HFFc6 (cell line): ENCODE measurements at regions not wholly inside any gene's neighbourhood (a gene's known extent, or its start where the extent isn't known, plus 50 kb on each side); places are given as distances from the start of the nearest gene placed in this dataset.

Experiments
- DNase-seq: peaks from one replicate; pipeline ENCODE4 v3.0.0-alpha.2; 2018
- H3K27ac Mint-ChIP-seq: 2 replicates; pipeline ENCODE4 v1.8.0; 2020; ENCODE audit warnings: mild to moderate bottlenecking, mixed read lengths
- H3K27me3 Mint-ChIP-seq: 2 replicates; pipeline ENCODE4 v1.8.0; 2021; ENCODE audit warnings: mild to moderate bottlenecking, moderate library complexity, mixed read lengths; ENCODE audit not compliant: insufficient read depth
- H3K36me3 Mint-ChIP-seq: 2 replicates; pipeline ENCODE4 v1.8.0; 2021; ENCODE audit warnings: low read depth, mixed read lengths
- H3K4me1 Mint-ChIP-seq: 2 replicates; pipeline ENCODE4 v1.8.0; 2020; ENCODE audit warnings: low read depth, mixed read lengths
- H3K4me3 Mint-ChIP-seq: 2 replicates; pipeline ENCODE4 v1.8.0; 2020; ENCODE audit warnings: mild to moderate bottlenecking, moderate library complexity, mixed read lengths
- H3K9me3 Mint-ChIP-seq: 2 replicates; pipeline ENCODE4 v1.8.0; 2020; ENCODE audit warnings: mild to moderate bottlenecking, mixed read lengths
- TF ChIP-seq, protein P1 (sequence below): fragments of 200-600 bp; sonication (generic); IDR thresholded peaks from 2 replicates; pipeline ENCODE4 v1.5.0; 2021; ENCODE audit warnings: antibody characterized with exemption, mild to moderate bottlenecking

DNA sequence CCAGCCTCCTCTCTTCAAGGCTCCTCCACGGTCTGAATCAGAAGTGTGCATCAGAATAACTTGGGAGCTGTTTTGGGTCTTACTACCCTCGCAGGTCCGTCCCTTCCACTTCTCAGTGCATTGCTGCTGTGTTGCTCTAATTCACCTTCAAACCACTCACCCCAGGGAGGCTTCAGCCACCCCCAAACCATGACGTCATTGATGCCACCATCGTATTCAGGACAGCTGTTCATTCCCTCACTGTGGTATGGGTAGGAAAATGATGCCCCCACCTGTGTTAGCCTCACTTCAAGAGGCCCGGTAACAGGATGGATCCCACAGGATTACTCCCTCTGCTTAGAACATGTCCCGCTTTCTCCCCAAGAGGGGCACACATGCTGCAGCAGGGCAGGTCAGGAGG is 1005.7 kb downstream of the UQCRFS1 start:
- Mint-ChIP-seq H3K4me1 (no peaks in the 10 kb centered on the region), H3K27ac (no peak overlapping the region), H3K9me3 (peaks cover 76% of the 10 kb centered on the region), H3K27me3 (no peaks in the 10 kb centered on the region; the same call in 1 of the 2 replicates), H3K4me3 (no peak overlapping the region), H3K36me3 (no peaks in the 10 kb centered on the region)
- TF ChIP-seq, protein P1, sequence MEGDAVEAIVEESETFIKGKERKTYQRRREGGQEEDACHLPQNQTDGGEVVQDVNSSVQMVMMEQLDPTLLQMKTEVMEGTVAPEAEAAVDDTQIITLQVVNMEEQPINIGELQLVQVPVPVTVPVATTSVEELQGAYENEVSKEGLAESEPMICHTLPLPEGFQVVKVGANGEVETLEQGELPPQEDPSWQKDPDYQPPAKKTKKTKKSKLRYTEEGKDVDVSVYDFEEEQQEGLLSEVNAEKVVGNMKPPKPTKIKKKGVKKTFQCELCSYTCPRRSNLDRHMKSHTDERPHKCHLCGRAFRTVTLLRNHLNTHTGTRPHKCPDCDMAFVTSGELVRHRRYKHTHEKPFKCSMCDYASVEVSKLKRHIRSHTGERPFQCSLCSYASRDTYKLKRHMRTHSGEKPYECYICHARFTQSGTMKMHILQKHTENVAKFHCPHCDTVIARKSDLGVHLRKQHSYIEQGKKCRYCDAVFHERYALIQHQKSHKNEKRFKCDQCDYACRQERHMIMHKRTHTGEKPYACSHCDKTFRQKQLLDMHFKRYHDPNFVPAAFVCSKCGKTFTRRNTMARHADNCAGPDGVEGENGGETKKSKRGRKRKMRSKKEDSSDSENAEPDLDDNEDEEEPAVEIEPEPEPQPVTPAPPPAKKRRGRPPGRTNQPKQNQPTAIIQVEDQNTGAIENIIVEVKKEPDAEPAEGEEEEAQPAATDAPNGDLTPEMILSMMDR, result no peak
- DNase-seq, result no peak

DNA sequence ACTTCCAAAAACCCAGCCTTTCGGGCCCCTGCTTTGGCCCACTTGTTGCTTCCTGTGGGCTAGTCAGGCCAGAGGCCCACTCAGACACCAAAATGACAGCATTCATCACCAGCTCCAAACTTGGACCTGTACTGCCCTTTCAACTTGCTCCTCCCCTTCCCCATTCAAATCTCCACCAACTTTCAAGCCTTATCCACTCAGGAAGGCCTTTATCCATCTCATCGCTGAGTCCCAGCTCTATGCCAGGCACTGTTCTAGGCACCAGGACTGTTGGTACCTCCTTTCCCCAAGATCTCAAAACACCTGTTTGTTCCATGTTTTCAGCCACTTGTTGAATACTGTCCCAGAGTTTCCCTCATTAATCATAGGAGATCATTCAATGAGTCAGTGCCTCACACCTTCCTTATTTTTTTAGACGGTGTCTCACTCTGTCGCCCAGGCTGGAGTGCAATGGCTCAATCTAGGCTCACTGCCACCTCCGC is 1011.4 kb downstream of the UQCRFS1 start:
- no peaks in the 10 kb centered on the region for H3K4me1 Mint-ChIP-seq
- DNase-seq, result no peak
- peaks cover 4% of the 10 kb centered on the region for H3K36me3 Mint-ChIP-seq
- no peak overlapping the region for H3K27ac Mint-ChIP-seq
- H3K4me3 Mint-ChIP-seq, result no peak overlapping the region
- no peaks in the 10 kb centered on the region for H3K27me3 Mint-ChIP-seq
- H3K9me3 Mint-ChIP-seq, result peaks cover 81% of the 10 kb centered on the region
- TF ChIP-seq, protein P1, result no peak

DNA sequence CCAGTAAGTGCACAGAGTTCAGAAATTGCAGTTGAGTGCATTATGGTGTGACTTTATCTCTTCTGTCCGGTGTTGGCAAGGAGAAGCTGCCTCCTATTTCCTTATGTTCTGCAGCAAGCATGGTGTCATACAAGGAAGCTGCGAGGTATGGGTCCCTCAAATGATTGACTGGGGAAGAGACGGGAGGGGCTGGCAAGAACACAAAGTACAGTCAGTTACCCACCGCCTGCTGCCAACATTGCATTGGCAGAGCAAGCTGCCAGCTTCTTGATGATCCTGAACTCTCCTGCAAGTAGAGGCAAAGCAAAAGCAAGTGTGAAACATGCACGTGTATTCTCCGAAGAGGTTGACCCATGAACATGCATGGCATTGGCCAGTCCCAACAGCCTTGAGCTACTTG is 1013.6 kb downstream of the UQCRFS1 start:
- peaks cover 72% of the 10 kb centered on the region for H3K9me3 Mint-ChIP-seq
- no peaks in the 10 kb centered on the region for H3K27me3 Mint-ChIP-seq
- no peaks in the 10 kb centered on the region for H3K4me1 Mint-ChIP-seq
- no peak overlapping the region for H3K4me3 Mint-ChIP-seq
- TF ChIP-seq, protein P1, result no peak
- DNase-seq, result no peak
- peaks cover 4% of the 10 kb centered on the region for H3K36me3 Mint-ChIP-seq
- H3K27ac Mint-ChIP-seq, result no peak overlapping the region

DNA sequence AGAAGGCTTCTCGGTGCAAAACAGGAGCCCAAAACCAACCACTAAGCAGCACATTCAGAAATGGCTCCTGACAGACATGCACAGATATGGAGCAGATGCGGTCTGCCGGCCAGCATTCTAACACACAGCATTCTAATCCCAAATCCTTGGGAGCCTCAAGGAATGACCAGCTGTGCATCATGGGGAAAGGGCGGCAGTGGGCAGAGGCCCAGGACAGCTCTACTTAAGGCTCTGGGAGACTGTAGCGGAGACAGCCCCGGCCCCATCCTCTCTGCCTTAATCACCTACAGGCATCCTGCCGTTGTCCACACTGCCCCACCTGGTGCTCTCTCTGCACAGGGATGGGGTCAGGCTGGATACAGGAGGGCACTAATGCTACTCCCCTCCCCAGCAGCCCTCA is 1016.0 kb downstream of the UQCRFS1 start:
- peaks cover 75% of the 10 kb centered on the region for H3K9me3 Mint-ChIP-seq
- H3K4me3 Mint-ChIP-seq, result no peak overlapping the region
- TF ChIP-seq, protein P1, result no peak
- no peak for DNase-seq
- H3K27ac Mint-ChIP-seq, result no peak overlapping the region
- no peaks in the 10 kb centered on the region for H3K27me3 Mint-ChIP-seq
- H3K4me1 Mint-ChIP-seq, result no peaks in the 10 kb centered on the region
- peaks cover 4% of the 10 kb centered on the region for H3K36me3 Mint-ChIP-seq

DNA sequence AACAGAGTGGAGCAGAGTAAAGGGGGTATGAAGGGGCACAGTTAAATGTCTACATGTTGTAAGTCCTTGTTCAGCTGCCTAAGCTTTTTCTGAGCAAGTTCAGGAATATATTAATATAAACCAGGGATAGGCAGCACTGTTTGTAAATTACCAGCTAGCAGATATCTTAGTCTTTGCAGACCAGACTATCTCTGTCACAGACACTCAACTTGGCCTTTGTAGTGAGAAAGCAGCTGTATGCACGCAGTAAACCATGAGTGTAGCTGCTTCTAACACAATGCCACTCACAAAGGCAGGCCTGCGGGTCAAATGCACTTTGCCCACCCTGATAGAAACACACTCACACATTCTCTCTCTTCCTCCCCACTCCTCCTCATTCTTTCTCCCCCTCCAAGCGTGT is 1016.9 kb downstream of the UQCRFS1 start:
- DNase-seq, result no peak
- Mint-ChIP-seq H3K27ac (no peak overlapping the region), H3K36me3 (no peaks in the 10 kb centered on the region; the same call in 1 of the 2 replicates), H3K9me3 (peaks cover 74% of the 10 kb centered on the region), H3K4me3 (no peak overlapping the region), H3K4me1 (no peaks in the 10 kb centered on the region), H3K27me3 (no peaks in the 10 kb centered on the region; the same call in 1 of the 2 replicates)
- TF ChIP-seq, protein P1, result no peak

DNA sequence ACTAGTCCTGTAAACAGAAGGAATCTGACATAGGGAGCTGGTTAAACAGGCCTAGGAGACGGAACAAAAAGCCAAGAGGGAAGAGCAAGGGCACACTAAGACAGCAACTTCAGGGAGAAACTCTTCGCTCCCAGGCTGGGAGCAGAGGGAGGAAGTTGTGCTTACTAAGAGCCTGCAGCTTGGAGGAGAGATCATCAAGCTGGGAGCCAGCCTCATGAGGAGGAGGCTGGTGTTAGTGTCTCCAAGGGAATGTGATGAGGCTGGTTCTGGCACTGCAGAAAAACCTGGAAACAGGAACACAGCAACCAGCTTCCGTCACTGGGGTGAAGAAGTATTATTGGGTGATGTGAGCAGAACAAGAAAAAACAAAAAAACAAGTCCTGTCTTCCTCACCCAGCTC is 1027.3 kb downstream of the UQCRFS1 start:
- Mint-ChIP-seq H3K4me3 (no peak overlapping the region), H3K27me3 (no peaks in the 10 kb centered on the region; the same call in 1 of the 2 replicates), H3K36me3 (no peaks in the 10 kb centered on the region), H3K9me3 (peaks cover 52% of the 10 kb centered on the region), H3K4me1 (no peaks in the 10 kb centered on the region), H3K27ac (no peak overlapping the region)
- no peak for DNase-seq
- TF ChIP-seq, protein P1, result no peak
